IMR-90 (cell line): ENCODE measurements at regions not wholly inside any gene's neighbourhood (a gene's known extent, or its start where the extent isn't known, plus 50 kb on each side); places are given as distances from the start of the nearest gene placed in this dataset.

Experiments
- ATAC-seq: fragments of 200-7000 bp; cut with Tn5 transposase; 2 replicates; pipeline ENCODE4 v1.9.1; 2020; ENCODE audit warnings: low read depth, mild to moderate bottlenecking, moderate library complexity
- BruUV-seq: library from RNA; stranded (reverse); fragments of 400-500 nt; replicated peaks from 2 replicates; lab custom pipeline; 2021; lab: Mats Ljungman, UMichigan
- CTCF ChIA-PET: fragments of 300-600 bp; formaldehyde crosslinking; extraction: SDS; loops from one replicate; lab custom pipeline; 2021; ENCODE audit warnings: antibody characterized with exemption; lab: Yijun Ruan, JAX
- POLR2A ChIA-PET: fragments of 300-600 bp; sonication (Branson Sonifier 250); formaldehyde crosslinking; loops from one replicate; lab custom pipeline; 2022; ENCODE audit warnings: antibody characterized with exemption; ENCODE audit not compliant: unreplicated experiment; lab: Charles Lee
- DNase-seq: peaks from one replicate; pipeline ENCODE4 v3.0.0; 2013
- H2AFZ ChIP-seq: replicated peaks from 2 replicates; pipeline ENCODE3; 2013; ENCODE audit warnings: low read length, mild to moderate bottlenecking; ENCODE audit not compliant: poor library complexity
- H2AK5ac ChIP-seq: 2 replicates; pipeline ENCODE4 v1.6.1; 2013; ENCODE audit warnings: low read depth, low read length, inconsistent platforms
- H2AK9ac ChIP-seq: replicated peaks from 2 replicates; pipeline ENCODE3; 2013; ENCODE audit warnings: mild to moderate bottlenecking, low read depth, low read length, moderate library complexity; ENCODE audit not compliant: poor library complexity
- H2BK120ac ChIP-seq: 2 replicates; pipeline ENCODE4 v1.6.1; 2013; ENCODE audit warnings: low read depth, low read length, inconsistent platforms
- H2BK15ac ChIP-seq: 3 replicates; pipeline ENCODE4 v1.6.1; 2013; ENCODE audit warnings: low read depth, low read length, inconsistent platforms
- H2BK20ac ChIP-seq: 2 replicates; pipeline ENCODE4 v1.6.1; 2013; ENCODE audit warnings: low read depth, mild to moderate bottlenecking, inconsistent platforms, low read length, moderate library complexity
- H2BK5ac ChIP-seq: 2 replicates; pipeline ENCODE4 v1.6.1; 2013; ENCODE audit warnings: mild to moderate bottlenecking, low read depth, low read length, inconsistent platforms; ENCODE audit not compliant: poor library complexity, severe bottlenecking
- H3K14ac ChIP-seq: replicated peaks from 2 replicates; pipeline ENCODE4 v1.6.1; 2013; ENCODE audit warnings: low read depth, low read length, inconsistent platforms
- H3K18ac ChIP-seq: 2 replicates; pipeline ENCODE4 v1.6.1; 2013; ENCODE audit warnings: low read depth, low read length, control low read depth
- H3K23ac ChIP-seq: 2 replicates; pipeline ENCODE4 v1.6.1; 2013; ENCODE audit warnings: low read depth, low read length, inconsistent platforms
- H3K27ac ChIP-seq: 2 replicates; pipeline ENCODE4 v1.5.1; 2013; ENCODE audit warnings: mild to moderate bottlenecking, control low read depth, low read length; ENCODE audit not compliant: insufficient read depth
- H3K27me3 ChIP-seq: 2 replicates; pipeline ENCODE4 v1.6.1; 2013; ENCODE audit warnings: low read length; ENCODE audit not compliant: control insufficient read depth, insufficient read depth
- H3K36me3 ChIP-seq: 2 replicates; pipeline ENCODE4 v1.6.1; 2013; ENCODE audit warnings: low read length, mixed read lengths; ENCODE audit not compliant: control insufficient read depth, insufficient read depth
- H3K4ac ChIP-seq: 2 replicates; pipeline ENCODE4 v1.6.1; 2013; ENCODE audit warnings: low read depth, low read length, inconsistent platforms
- H3K4me1 ChIP-seq: 2 replicates; pipeline ENCODE4 v1.6.1; 2013; ENCODE audit warnings: low read length, mixed read lengths; ENCODE audit not compliant: control insufficient read depth, insufficient read depth
- H3K4me2 ChIP-seq: 2 replicates; pipeline ENCODE4 v1.6.1; 2013; ENCODE audit warnings: low read depth, mild to moderate bottlenecking, control low read depth, low read length, moderate library complexity
- H3K4me3 ChIP-seq: 2 replicates; pipeline ENCODE4 v1.5.1; 2013; ENCODE audit warnings: low read depth, mild to moderate bottlenecking, control low read depth, low read length, moderate library complexity; ENCODE audit not compliant: insufficient read depth
- H3K56ac ChIP-seq: 2 replicates; pipeline ENCODE4 v1.6.1; 2013; ENCODE audit warnings: low read length, inconsistent platforms; ENCODE audit not compliant: insufficient read depth; ENCODE audit errors: extremely low read depth
- H3K79me1 ChIP-seq, 2 experiments: 2 replicates each; pipeline ENCODE4 v1.6.1; 2013; ENCODE audit warnings: low read length in 2 of 2, inconsistent platforms in 1 of 2, low read depth in 1 of 2
- H3K9ac ChIP-seq: 2 replicates; pipeline ENCODE4 v1.6.1; 2013; ENCODE audit warnings: low read depth, low read length, control low read depth
- H3K9me1 ChIP-seq: 2 replicates; pipeline ENCODE4 v1.6.1; 2013; ENCODE audit warnings: low read length, inconsistent platforms; ENCODE audit not compliant: insufficient read depth
- H3K9me3 ChIP-seq: 2 replicates; pipeline ENCODE4 v1.6.1; 2013; ENCODE audit warnings: low read length; ENCODE audit not compliant: control insufficient read depth, insufficient read depth
- H4K20me1 ChIP-seq: 2 replicates; pipeline ENCODE4 v1.6.1; 2013; ENCODE audit warnings: low read length, inconsistent platforms; ENCODE audit not compliant: insufficient read depth
- H4K5ac ChIP-seq: 2 replicates; pipeline ENCODE4 v1.6.1; 2013; ENCODE audit warnings: mild to moderate bottlenecking, low read depth, low read length, control low read depth
- H4K8ac ChIP-seq, 2 experiments: 2 replicates each; pipeline ENCODE4 v1.6.1; 2013; ENCODE audit warnings: low read depth in 2 of 2, low read length in 2 of 2, control low read depth in 1 of 2, inconsistent platforms in 1 of 2
- H4K91ac ChIP-seq: 2 replicates; pipeline ENCODE4 v1.6.1; 2013; ENCODE audit warnings: low read depth, low read length, inconsistent platforms; ENCODE audit not compliant: insufficient read depth
- BHLHE40 ChIP-seq: fragments of 150-350 bp; IDR thresholded peaks from 2 replicates; pipeline ENCODE4 v1.6.1; 2016; ENCODE audit warnings: mild to moderate bottlenecking, low read depth, low read length
- CEBPB ChIP-seq: IDR thresholded peaks from 2 replicates; pipeline ENCODE4 v1.6.1; 2012; ENCODE audit warnings: low read depth, low read length, improper control_type of control experiment
- CHD1 ChIP-seq: IDR thresholded peaks from 2 replicates; pipeline ENCODE4 v1.6.1; 2012; ENCODE audit warnings: low read depth, low read length, improper control_type of control experiment
- CTCF ChIP-seq: conservative IDR thresholded peaks from 2 replicates; pipeline ENCODE4 v1.5.1; 2012; ENCODE audit warnings: mild to moderate bottlenecking, low read depth, low read length, improper control_type of control experiment
- ELK1 ChIP-seq: fragments of 150-350 bp; IDR thresholded peaks from 2 replicates; pipeline ENCODE4 v1.6.1; 2016; ENCODE audit warnings: low read depth, mild to moderate bottlenecking, low read length, moderate library complexity, borderline replicate concordance
- FOS ChIP-seq: fragments of 150-350 bp; IDR thresholded peaks from 2 replicates; pipeline ENCODE4 v1.6.1; 2016; ENCODE audit warnings: low read depth, low read length
- MAZ ChIP-seq: IDR thresholded peaks from 2 replicates; pipeline ENCODE4 v1.6.1; 2012; ENCODE audit warnings: low read depth, mild to moderate bottlenecking, low read length, improper control_type of control experiment, moderate library complexity, borderline replicate concordance
- NFE2L2 ChIP-seq: fragments of 150-350 bp; IDR thresholded peaks from 2 replicates; pipeline ENCODE4 v1.6.1; 2016; ENCODE audit warnings: low read depth, mild to moderate bottlenecking, low read length
- RAD21 ChIP-seq: IDR thresholded peaks from 2 replicates; pipeline ENCODE4 v1.6.1; 2012; ENCODE audit warnings: low read length, improper control_type of control experiment
- RCOR1 ChIP-seq: IDR thresholded peaks from 2 replicates; pipeline ENCODE4 v1.6.1; 2012; ENCODE audit warnings: mild to moderate bottlenecking, low read length, improper control_type of control experiment; ENCODE audit not compliant: insufficient replicate concordance
- RFX5 ChIP-seq: IDR thresholded peaks from 2 replicates; pipeline ENCODE4 v1.8.0; 2012; ENCODE audit warnings: low read depth, mild to moderate bottlenecking, low read length, moderate library complexity
- SMC3 ChIP-seq: fragments of 150-350 bp; IDR thresholded peaks from 2 replicates; pipeline ENCODE4 v1.6.1; 2016; ENCODE audit warnings: low read depth, mild to moderate bottlenecking, antibody characterized with exemption, low read length, moderate library complexity
- USF2 ChIP-seq: fragments of 150-350 bp; IDR thresholded peaks from 2 replicates; pipeline ENCODE4 v1.6.1; 2017; ENCODE audit warnings: mild to moderate bottlenecking, antibody characterized with exemption, low read length, low read depth
- WGBS, 2 experiments: methylation state at CpG; one replicate each; pipeline versions ENCODE4 v1.1.5 to v1.1.7; 2013; ENCODE audit warnings: missing lambda C conversion rate in 2 of 2; ENCODE audit not compliant: insufficient read length in 1 of 2; ENCODE audit errors: extremely low coverage in 2 of 2; 5-methylcytosine and 5-hydroxymethylcytosine counted together
- dilution Hi-C: fragments of 300-500 bp; cut with HindIII; formaldehyde crosslinking; loops from one replicate; pipeline ENCODE4 v1.14.3; 2018; ENCODE audit warnings: low sequenced_read_pairs; ENCODE audit not compliant: unreplicated experiment
- in situ Hi-C: fragments of 300-500 bp; cut with MboI; formaldehyde crosslinking; loops from 3 replicates; pipeline ENCODE4 v1.14.3; 2019; ENCODE audit warnings: low sequenced_read_pairs, inconsistent platforms, mixed read lengths
- intact Hi-C: fragments of 100-400 bp; cut with micrococcal nuclease; formaldehyde crosslinking; loops from 2 replicates; pipeline ENCODE4 v1.10.0; 2022

GRCh38 chr14:34222867-34223266 lies 239.2 kb downstream of the SPTSSA start:
- Histone ChIP-seq H2BK5ac (no peak overlapping the region), H2BK120ac (no peak overlapping the region), H4K8ac (no peak overlapping the region), H3K36me3 (no peaks in the 10 kb centered on the region), H3K27ac (no peak overlapping the region), H3K9me1 (no peaks in the 10 kb centered on the region), H3K14ac (no peak overlapping the region), H3K18ac (no peak overlapping the region), H2BK15ac (no peak overlapping the region), H2BK20ac (no peak overlapping the region), H3K27me3 (peaks cover 5% of the 10 kb centered on the region; the same call in 1 of the 2 replicates), H4K20me1 (no peaks in the 10 kb centered on the region), H2AK5ac (no peak overlapping the region), H3K4me3 (no peak overlapping the region), H3K9me3 (no peaks in the 10 kb centered on the region), H3K79me1 (no peaks in the 10 kb centered on the region), H4K91ac (no peak overlapping the region), H3K56ac (no peak overlapping the region), H3K23ac (no peak overlapping the region), H4K5ac (no peak overlapping the region), H3K4me2 (no peak overlapping the region), H3K4ac (no peak overlapping the region), H2AK9ac (no peak overlapping the region), H2AFZ (no peak overlapping the region), H3K4me1 (no peaks in the 10 kb centered on the region), H3K9ac (no peak overlapping the region)
- POLR2A ChIA-PET, result no interaction called here
- intact Hi-C loops, result no loop called here
- ATAC-seq (no peak), DNase-seq (no peak)
- in situ Hi-C loops, result loop anchor here (10.0 kb wide), 1 partner anchor 378 kb away; no protein-coding TSS in a partner anchor
- TF ChIP-seq RFX5, result no peak
- TF ChIP-seq MAZ, result no peak
- TF ChIP-seq FOS, result no peak
- no peak for TF ChIP-seq CTCF
- TF ChIP-seq ELK1, result no peak
- no peak for TF ChIP-seq SMC3
- TF ChIP-seq CHD1, result no peak
- TF ChIP-seq RCOR1, result no peak
- TF ChIP-seq NFE2L2, result no peak
- no peak for TF ChIP-seq BHLHE40
- TF ChIP-seq USF2, result no peak
- no peak for TF ChIP-seq RAD21
- no peak for TF ChIP-seq CEBPB
- no TSS peak for BruUV-seq
- CTCF ChIA-PET, result no interaction called here
- dilution Hi-C loops, result no loop called here
- 67% methylated on average over 1 of the region's 6 CpGs; no CpG with 5 or more reads in 1 of the 2 experiments for WGBS, 2 experiments
